Peyer's patch (tissue), 4 donors: ENCODE measurements at regions not wholly inside any gene's neighbourhood (a gene's known extent, or its start where the extent isn't known, plus 50 kb on each side); places are given as distances from the start of the nearest gene placed in this dataset.

Experiments
- DNase-seq, 3 donors: peaks; one replicate each; pipeline ENCODE4 v3.0.0-alpha.2; 2017 to 2019
- H3K27ac ChIP-seq, 4 donors: fragments of 200-600 bp; sonication (generic); one replicate each; pipeline ENCODE4 v1.5.1; 2016 to 2019
- H3K27me3 ChIP-seq, 2 donors: fragments of 200-600 bp; sonication (generic); one replicate each; pipeline ENCODE4 v1.5.1; 2019
- H3K36me3 ChIP-seq, 3 donors: fragments of 200-600 bp; sonication (generic); one replicate each; pipeline ENCODE4 v1.5.1; 2016 to 2019
- H3K4me1 ChIP-seq, 4 donors: fragments of 200-600 bp; sonication (generic); one replicate each; pipeline ENCODE4 v1.5.1; 2016 to 2019
- H3K4me3 ChIP-seq, 4 donors: fragments of 200-600 bp; sonication (generic); 1 replicate in 3 of 4; 2 replicates in 1 of 4; pipeline ENCODE4 v1.5.1; 2016 to 2019; ENCODE audit warnings: mild to moderate bottlenecking in 1 of 4
- H3K9me3 ChIP-seq, 4 donors: fragments of 200-600 bp; sonication (generic); one replicate each; pipeline ENCODE4 v1.5.1; 2016 to 2019; ENCODE audit warnings: mild to moderate bottlenecking in 1 of 4
- POLR2A ChIP-seq, 2 donors: fragments of 450-650 bp; IDR thresholded peaks; one replicate each; pipeline ENCODE4 v1.5.1; 2017; ENCODE audit warnings: antibody characterized with exemption in 2 of 2, mild to moderate bottlenecking in 2 of 2, moderate library complexity in 2 of 2
- TF ChIP-seq, protein P1 (sequence below), 6 experiments: fragments of 450-650 bp in 4 of 6; fragments of 200-600 bp in 2 of 6; sonication (generic) in 1 of 6; IDR thresholded peaks; one replicate each; pipeline ENCODE4 v1.5.1; 2017 to 2019; ENCODE audit warnings: antibody characterized with exemption in 6 of 6, mild to moderate bottlenecking in 3 of 6, moderate library complexity in 1 of 6

DNA sequence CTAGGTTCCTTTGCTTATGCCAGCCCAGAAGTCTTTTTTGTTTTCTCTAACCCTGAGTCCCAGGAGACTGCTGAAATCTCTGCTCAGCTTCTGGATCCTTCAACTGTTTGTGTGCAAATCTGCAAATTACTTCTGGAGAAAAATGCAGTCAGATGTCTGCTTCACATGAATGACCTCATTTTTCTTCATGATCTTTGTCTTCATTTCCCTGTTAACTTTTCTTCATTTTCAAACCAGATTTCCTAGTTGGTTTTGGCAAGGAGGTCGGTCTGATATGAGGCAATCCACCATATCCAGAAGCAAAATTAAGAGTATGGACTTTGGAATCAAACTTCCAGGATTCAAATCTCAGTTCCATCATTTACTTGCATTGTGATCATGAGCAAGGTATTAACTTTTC, 66.8 kb downstream of the ZNF503 start:
- no peak for DNase-seq
- TF ChIP-seq, protein P1, sequence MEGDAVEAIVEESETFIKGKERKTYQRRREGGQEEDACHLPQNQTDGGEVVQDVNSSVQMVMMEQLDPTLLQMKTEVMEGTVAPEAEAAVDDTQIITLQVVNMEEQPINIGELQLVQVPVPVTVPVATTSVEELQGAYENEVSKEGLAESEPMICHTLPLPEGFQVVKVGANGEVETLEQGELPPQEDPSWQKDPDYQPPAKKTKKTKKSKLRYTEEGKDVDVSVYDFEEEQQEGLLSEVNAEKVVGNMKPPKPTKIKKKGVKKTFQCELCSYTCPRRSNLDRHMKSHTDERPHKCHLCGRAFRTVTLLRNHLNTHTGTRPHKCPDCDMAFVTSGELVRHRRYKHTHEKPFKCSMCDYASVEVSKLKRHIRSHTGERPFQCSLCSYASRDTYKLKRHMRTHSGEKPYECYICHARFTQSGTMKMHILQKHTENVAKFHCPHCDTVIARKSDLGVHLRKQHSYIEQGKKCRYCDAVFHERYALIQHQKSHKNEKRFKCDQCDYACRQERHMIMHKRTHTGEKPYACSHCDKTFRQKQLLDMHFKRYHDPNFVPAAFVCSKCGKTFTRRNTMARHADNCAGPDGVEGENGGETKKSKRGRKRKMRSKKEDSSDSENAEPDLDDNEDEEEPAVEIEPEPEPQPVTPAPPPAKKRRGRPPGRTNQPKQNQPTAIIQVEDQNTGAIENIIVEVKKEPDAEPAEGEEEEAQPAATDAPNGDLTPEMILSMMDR (IDR thresholded peaks at IDR 0.05): no peak
- TF ChIP-seq POLR2A (IDR thresholded peaks at IDR 0.05): no peak
- H3K9me3 ChIP-seq: no peaks in the 10 kb centered on the region
- no peak overlapping the region for H3K4me3 ChIP-seq
- H3K4me1 ChIP-seq: no peaks in the 10 kb centered on the region
- no peaks in the 10 kb centered on the region for H3K36me3 ChIP-seq
- no peaks in the 10 kb centered on the region for H3K27me3 ChIP-seq
- H3K27ac ChIP-seq: no peak overlapping the region

DNA sequence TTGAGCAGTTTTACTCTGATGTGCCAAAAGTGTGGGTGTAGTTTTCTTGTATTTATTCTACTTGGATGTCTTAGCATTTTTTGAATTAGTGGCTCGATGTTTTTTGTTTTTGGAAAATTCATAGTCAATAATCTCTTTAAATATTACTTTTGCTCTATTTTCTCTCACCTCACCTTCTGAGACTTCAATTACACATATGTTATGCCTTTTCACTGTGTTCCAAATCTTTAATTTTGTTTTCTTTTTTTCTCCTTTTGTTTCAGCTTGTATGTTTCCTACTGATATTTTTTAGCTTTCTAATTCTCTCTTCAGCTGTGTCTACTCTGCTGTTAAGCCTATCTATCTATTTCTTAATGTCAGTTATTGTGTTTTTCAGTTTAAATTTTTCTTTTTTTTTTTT, 69.5 kb downstream of the ZNF503 start:
- Histone ChIP-seq H3K36me3 (no peaks in the 10 kb centered on the region), H3K4me3 (no peak overlapping the region), H3K27ac (no peak overlapping the region), H3K4me1 (no peaks in the 10 kb centered on the region), H3K9me3 (no peaks in the 10 kb centered on the region), H3K27me3 (no peaks in the 10 kb centered on the region)
- no peak for TF ChIP-seq POLR2A (IDR thresholded peaks at IDR 0.05)
- TF ChIP-seq, protein P1 (IDR thresholded peaks at IDR 0.05): no peak
- no peak for DNase-seq

DNA sequence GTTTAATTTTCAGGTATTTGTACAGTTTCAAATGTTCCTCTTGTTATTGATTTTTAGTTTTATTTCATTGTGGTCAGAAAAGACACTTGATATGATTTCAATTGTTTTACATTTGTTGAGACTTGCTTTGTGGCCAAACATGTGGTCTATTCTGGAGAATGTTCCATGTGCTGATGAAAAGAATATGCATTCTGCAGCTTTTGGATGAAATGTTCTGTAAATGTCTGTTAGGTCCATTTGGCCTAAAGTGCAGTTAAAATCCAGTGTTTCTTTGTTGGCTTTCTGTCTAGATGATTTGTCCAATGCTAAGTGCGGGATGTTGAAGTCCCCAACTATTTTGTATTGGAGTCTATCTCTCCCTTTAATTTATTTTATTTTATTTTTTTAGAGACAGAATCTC, 70.5 kb downstream of the ZNF503 start:
- Histone ChIP-seq H3K36me3 (no peaks in the 10 kb centered on the region), H3K4me1 (no peaks in the 10 kb centered on the region), H3K27ac (no peak overlapping the region), H3K4me3 (no peak overlapping the region), H3K27me3 (no peaks in the 10 kb centered on the region), H3K9me3 (no peaks in the 10 kb centered on the region)
- DNase-seq: no peak
- no peak for TF ChIP-seq POLR2A (IDR thresholded peaks at IDR 0.05)
- TF ChIP-seq, protein P1 (IDR thresholded peaks at IDR 0.05): no peak

DNA sequence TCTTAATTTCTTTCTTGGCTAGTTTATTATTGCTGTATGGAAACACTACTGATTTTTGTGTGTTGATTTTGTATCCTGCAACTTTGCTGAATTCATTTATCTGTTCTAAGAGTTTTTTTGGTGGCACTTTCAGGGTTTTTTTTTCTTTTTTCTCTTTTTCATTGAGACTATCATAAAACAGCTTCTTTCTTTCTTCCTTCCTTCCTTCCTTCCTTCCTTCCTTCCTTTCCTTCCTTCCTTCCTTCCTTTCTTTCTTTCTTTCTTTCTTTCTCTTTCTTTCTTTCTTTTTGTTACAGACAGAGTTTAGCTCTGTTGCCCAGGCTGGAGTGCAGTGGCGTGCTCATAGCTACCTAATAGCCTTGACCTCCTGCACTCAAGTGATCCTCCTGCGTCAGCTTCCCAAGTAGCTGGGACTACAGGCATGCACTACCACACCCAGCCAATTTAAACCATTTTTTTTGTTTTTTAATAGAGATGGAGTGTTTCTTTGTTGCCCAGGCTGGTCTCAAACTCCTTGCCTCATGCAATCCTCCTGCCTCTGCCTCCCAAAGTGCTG, 72.3 kb downstream of the ZNF503 start:
- no peak for TF ChIP-seq POLR2A (IDR thresholded peaks at IDR 0.05)
- TF ChIP-seq, protein P1 (IDR thresholded peaks at IDR 0.05): no peak
- Histone ChIP-seq H3K27ac (no peak overlapping the region), H3K4me1 (no peaks in the 10 kb centered on the region), H3K36me3 (no peaks in the 10 kb centered on the region), H3K4me3 (no peak overlapping the region), H3K9me3 (no peaks in the 10 kb centered on the region), H3K27me3 (no peaks in the 10 kb centered on the region)
- no peak for DNase-seq

DNA sequence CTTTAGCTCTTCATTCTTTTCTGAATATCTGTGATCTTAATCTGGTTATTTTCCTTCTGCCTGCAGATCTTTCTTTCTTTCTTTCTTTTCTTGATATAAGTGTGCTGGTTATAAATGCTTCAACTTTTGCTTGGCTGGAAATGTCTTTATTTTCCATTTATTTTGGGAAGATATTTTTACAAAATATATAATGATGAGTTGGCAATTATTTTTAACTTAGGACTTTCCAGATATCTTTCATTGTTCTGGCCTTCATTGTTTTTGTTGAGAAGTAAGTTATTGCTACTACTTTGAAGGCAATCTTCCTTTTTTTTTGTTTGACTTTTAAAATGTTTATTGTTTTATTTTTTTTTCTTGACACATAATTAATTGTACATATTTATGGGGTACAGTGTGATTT, 75.3 kb downstream of the ZNF503 start:
- DNase-seq: no peak
- no peak overlapping the region for H3K4me3 ChIP-seq
- H3K9me3 ChIP-seq: peaks cover 0 to 4% (median 0%) of the 10 kb centered on the region in 4 donors
- H3K27ac ChIP-seq: no peak overlapping the region
- TF ChIP-seq, protein P1 (IDR thresholded peaks at IDR 0.05): no peak
- no peak for TF ChIP-seq POLR2A (IDR thresholded peaks at IDR 0.05)
- no peaks in the 10 kb centered on the region for H3K27me3 ChIP-seq
- H3K36me3 ChIP-seq: no peaks in the 10 kb centered on the region
- no peaks in the 10 kb centered on the region for H3K4me1 ChIP-seq

DNA sequence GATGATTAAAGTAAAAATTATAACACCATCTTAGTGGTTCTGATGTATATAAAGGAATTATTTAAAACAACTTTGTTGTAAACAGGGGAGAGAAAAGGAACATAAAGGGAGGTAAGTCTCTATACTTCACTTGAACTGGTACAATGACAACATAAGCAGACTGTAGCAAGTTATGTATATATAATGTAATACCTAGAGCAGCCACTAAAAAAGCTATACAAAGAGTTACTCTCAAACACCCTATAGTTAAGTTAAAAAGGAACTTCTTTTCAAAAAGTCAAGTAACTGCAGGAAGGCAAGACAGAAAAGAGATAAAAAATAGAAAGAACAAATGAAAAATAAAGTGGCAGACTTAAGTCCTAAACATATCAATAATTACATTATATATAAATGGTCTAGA, 82.3 kb downstream of the ZNF503 start:
- Histone ChIP-seq H3K9me3 (peaks cover 0 to 11% (median 0%) of the 10 kb centered on the region in 4 donors), H3K4me1 (no peaks in the 10 kb centered on the region), H3K4me3 (no peak overlapping the region), H3K36me3 (no peaks in the 10 kb centered on the region), H3K27ac (no peak overlapping the region), H3K27me3 (no peaks in the 10 kb centered on the region)
- DNase-seq: no peak
- no peak for TF ChIP-seq POLR2A (IDR thresholded peaks at IDR 0.05)
- TF ChIP-seq, protein P1 (IDR thresholded peaks at IDR 0.05): peak in 1 of 6 experiments; percentile 14
